ENCODE measurements at regions not wholly inside any gene's neighbourhood (a gene's known extent, or its start where the extent isn't known, plus 50 kb on each side); places are given as distances from the start of the nearest gene placed in this dataset.

GRCh38 chr2:23312996-23313606 is 71.9 kb upstream of the KLHL29 start (continued):
- no peak for TF ChIP-seq ZBTB33 (IDR thresholded peaks at IDR 0.05; ENCODE audit: extremely low read depth, insufficient replicate concordance, low read length)

GRCh38 chr2:23314687-23315086 is 70.3 kb upstream of the KLHL29 start:
- RAD21 ChIA-PET (ENCODE audit: low non-redundant PET in 1 of 2, low total read pairs in 2 of 2, uncharacterized antibody in 2 of 2, unreplicated experiment in 2 of 2) = no interaction called here
- H4K20me1 ChIP-seq (ENCODE audit: insufficient read depth) = no peaks in the 10 kb centered on the region
- CTCF ChIA-PET = no interaction called here
- intact Hi-C loops (cut with micrococcal nuclease) = no loop called here
- H3K36me3 ChIP-seq (ENCODE audit: control insufficient read depth in 1 of 2, insufficient read depth in 2 of 2, low read length in 2 of 2) = no peaks in the 10 kb centered on the region
- no peak overlapping the region for H3K27ac ChIP-seq (ENCODE audit: low read depth, low read length)
- DNase-seq (ENCODE audit: low read depth, low spot score) (no peak), ATAC-seq (no peak)
- H3K9ac ChIP-seq (ENCODE audit: low read length) = no peak overlapping the region
- H2AFZ ChIP-seq (ENCODE audit: low read depth, low read length, poor library complexity, severe bottlenecking) = no peak overlapping the region
- H3K9me2 ChIP-seq (ENCODE audit: insufficient read depth) = no peaks in the 10 kb centered on the region
- no peaks in the 10 kb centered on the region for H3K4me1 ChIP-seq (ENCODE audit: control insufficient read depth in 1 of 2, insufficient read depth in 2 of 2, low read length in 2 of 2)
- POLR2A ChIA-PET = no interaction called here
- no peaks in the 10 kb centered on the region for H3K79me2 ChIP-seq (ENCODE audit: insufficient read depth, low read length)
- peaks cover 68% of the 10 kb centered on the region for H3K27me3 ChIP-seq (ENCODE audit: insufficient read depth, low read length)
- H3K9me3 ChIP-seq (ENCODE audit: control insufficient read depth in 1 of 2, insufficient read depth in 1 of 2, low read depth in 1 of 2, low read length in 2 of 2) = no peaks in the 10 kb centered on the region
- H3K4me3 ChIP-seq (replicated peaks in 1 of 2; ENCODE audit: low read depth in 1 of 2, low read length in 2 of 2) = no peak overlapping the region
- BruUV-seq (replicated peaks) = no TSS peak
- no peak overlapping the region for H3K4me2 ChIP-seq (ENCODE audit: low read length)
- TF ChIP-seq TCF7L2 (IDR thresholded peaks at IDR 0.05; ENCODE audit: borderline replicate concordance, extremely low read depth, insufficient read depth, insufficient read length) = no peak

- Histone ChIP-seq H3K4me1 (ENCODE audit: control insufficient read depth in 1 of 2, insufficient read depth in 2 of 2, low read length in 2 of 2) (no peaks in the 10 kb centered on the region), H3K79me2 (ENCODE audit: insufficient read depth, low read length) (no peaks in the 10 kb centered on the region), H4K20me1 (ENCODE audit: insufficient read depth) (no peaks in the 10 kb centered on the region), H3K9ac (ENCODE audit: low read length) (no peak overlapping the region), H3K27ac (ENCODE audit: low read depth, low read length) (no peak overlapping the region), H3K9me3 (ENCODE audit: control insufficient read depth in 1 of 2, insufficient read depth in 1 of 2, low read depth in 1 of 2, low read length in 2 of 2) (no peaks in the 10 kb centered on the region), H3K9me2 (ENCODE audit: insufficient read depth) (no peaks in the 10 kb centered on the region), H2AFZ (ENCODE audit: low read depth, low read length, poor library complexity, severe bottlenecking) (no peak overlapping the region), H3K36me3 (ENCODE audit: control insufficient read depth in 1 of 2, insufficient read depth in 2 of 2, low read length in 2 of 2) (no peaks in the 10 kb centered on the region), H3K27me3 (ENCODE audit: insufficient read depth, low read length) (peaks cover 87% of the 10 kb centered on the region), H3K4me3 (replicated peaks in 1 of 2; ENCODE audit: low read depth in 1 of 2, low read length in 2 of 2) (no peak overlapping the region), H3K4me2 (ENCODE audit: low read length) (no peak overlapping the region)
- ChIA-PET CTCF (no interaction called here), RAD21 (ENCODE audit: low non-redundant PET in 1 of 2, low total read pairs in 2 of 2, uncharacterized antibody in 2 of 2, unreplicated experiment in 2 of 2) (no interaction called here), POLR2A (no interaction called here)
- BruUV-seq (replicated peaks) = no TSS peak
- TF ChIP-seq ATF3 (IDR thresholded peaks at IDR 0.05) = no peak
- no peak for TF ChIP-seq SIN3A (IDR thresholded peaks at IDR 0.05; ENCODE audit: low read depth)
- no peak for TF ChIP-seq EZH2 (IDR thresholded peaks at IDR 0.05)
- TF ChIP-seq EGR1 (IDR thresholded peaks at IDR 0.05; ENCODE audit: low read depth) = no peak
- no peak for TF ChIP-seq SP1 (IDR thresholded peaks at IDR 0.05; ENCODE audit: low read depth)
- intact Hi-C loops (cut with micrococcal nuclease) = no loop called here
- DNase-seq (ENCODE audit: low read depth, low spot score) = no peak
- no peak for ATAC-seq
These were observed 64.9 kb upstream of the KLHL29 start for GRCh38 chr2:23320058-23320457.
